ENCODE measurements at regions not wholly inside any gene's neighbourhood (a gene's known extent, or its start where the extent isn't known, plus 50 kb on each side); places are given as distances from the start of the nearest gene placed in this dataset.
A peak's percentile ranks its signal among the peaks of the same experiment; 100 is the strongest.

DNA sequence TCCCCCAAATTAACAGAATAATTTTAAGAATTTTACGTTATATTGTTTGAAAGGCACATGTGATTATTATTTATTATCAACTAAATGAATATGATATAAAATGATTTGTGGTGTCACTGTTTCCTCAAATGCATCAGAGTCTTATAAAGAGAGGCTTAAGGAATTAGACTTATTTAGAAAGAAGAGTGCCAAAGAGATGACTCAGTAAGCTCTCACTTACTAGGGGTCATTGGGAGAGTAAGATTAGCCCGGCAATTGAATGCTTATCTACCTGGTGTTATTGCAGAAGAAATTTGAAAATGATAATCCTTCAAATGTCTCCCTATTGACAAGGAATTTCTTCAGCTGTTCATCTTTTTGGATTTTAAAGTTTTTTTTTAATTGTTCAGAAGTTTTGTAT, 408.7 kb downstream of the OXSM start:
- no peak for DNase-seq (ENCODE audit: low read depth)
- H3K4me3 ChIP-seq (replicated peaks; ENCODE audit: low read depth, low read length) = no peak overlapping the region
- TF ChIP-seq, protein P1, sequence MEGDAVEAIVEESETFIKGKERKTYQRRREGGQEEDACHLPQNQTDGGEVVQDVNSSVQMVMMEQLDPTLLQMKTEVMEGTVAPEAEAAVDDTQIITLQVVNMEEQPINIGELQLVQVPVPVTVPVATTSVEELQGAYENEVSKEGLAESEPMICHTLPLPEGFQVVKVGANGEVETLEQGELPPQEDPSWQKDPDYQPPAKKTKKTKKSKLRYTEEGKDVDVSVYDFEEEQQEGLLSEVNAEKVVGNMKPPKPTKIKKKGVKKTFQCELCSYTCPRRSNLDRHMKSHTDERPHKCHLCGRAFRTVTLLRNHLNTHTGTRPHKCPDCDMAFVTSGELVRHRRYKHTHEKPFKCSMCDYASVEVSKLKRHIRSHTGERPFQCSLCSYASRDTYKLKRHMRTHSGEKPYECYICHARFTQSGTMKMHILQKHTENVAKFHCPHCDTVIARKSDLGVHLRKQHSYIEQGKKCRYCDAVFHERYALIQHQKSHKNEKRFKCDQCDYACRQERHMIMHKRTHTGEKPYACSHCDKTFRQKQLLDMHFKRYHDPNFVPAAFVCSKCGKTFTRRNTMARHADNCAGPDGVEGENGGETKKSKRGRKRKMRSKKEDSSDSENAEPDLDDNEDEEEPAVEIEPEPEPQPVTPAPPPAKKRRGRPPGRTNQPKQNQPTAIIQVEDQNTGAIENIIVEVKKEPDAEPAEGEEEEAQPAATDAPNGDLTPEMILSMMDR (IDR thresholded peaks at IDR 0.05; ENCODE audit: low read length, missing control alignments) = no peak

- TF ChIP-seq, protein P1 (IDR thresholded peaks at IDR 0.05; ENCODE audit: low read length, missing control alignments) = no peak
- H3K4me3 ChIP-seq (replicated peaks; ENCODE audit: low read depth, low read length) = no peak overlapping the region
- DNase-seq (ENCODE audit: low read depth) = no peak
Measured at GRCh38 chr3:26202169-26202568, 412.3 kb downstream of the OXSM start.

DNA sequence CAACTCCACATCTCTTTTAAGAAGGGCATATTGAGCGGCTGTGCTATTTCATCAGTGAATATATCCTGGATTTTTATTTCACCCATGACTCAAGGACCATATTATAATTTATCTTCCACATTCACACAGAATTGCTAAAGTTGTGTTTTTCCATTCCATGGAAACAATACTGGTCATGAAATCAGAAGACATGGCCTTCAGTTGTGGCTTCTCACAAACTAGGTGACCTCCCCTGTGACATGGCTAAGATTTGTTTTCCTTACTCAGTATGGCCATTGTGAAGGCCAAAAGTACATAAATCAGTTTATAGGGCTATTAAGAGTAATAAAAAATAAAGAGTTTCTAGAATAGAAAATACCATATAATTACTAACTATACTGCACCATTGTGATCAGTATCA, 415.6 kb downstream of the OXSM start:
- no peak for DNase-seq (ENCODE audit: low read depth)
- TF ChIP-seq, protein P1 (IDR thresholded peaks at IDR 0.05; ENCODE audit: low read length, missing control alignments) = no peak
- H3K4me3 ChIP-seq (replicated peaks; ENCODE audit: low read depth, low read length) = no peak overlapping the region

DNA sequence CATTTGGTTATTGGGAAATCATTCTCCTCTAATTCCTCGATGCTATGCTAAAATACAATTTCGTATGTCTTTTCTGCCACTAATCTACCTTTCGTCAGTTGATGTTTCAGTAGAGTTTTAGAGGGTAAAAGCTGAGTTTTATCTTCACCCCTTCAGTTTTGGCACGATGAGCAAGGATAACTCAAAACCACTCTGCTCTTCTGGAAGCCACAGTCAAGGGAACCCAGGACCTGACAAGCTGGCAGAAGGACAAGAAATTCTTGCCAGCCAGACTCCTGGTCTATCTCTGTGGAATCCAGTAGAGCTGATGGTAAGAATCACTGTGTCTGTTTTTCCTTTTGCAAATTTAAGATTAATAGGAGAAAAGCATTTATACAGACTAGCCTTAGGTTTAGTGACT, 414.4 kb upstream of the LRRC3B start:
- TF ChIP-seq, protein P1 (IDR thresholded peaks at IDR 0.05; ENCODE audit: low read length, missing control alignments) = no peak
- DNase-seq (ENCODE audit: low read depth) = no peak
- H3K4me3 ChIP-seq (replicated peaks; ENCODE audit: low read depth, low read length) = no peak overlapping the region

GRCh38 chr3:26229801-26230200, 392.8 kb upstream of the LRRC3B start:
- TF ChIP-seq, protein P1 (IDR thresholded peaks at IDR 0.05; ENCODE audit: low read length, missing control alignments) = no peak
- no peak overlapping the region for H3K4me3 ChIP-seq (replicated peaks; ENCODE audit: low read depth, low read length)
- no peak for DNase-seq (ENCODE audit: low read depth)

- DNase-seq (ENCODE audit: low read depth) = no peak
- no peak overlapping the region for H3K4me3 ChIP-seq (replicated peaks; ENCODE audit: low read depth, low read length)
- TF ChIP-seq, protein P1 (IDR thresholded peaks at IDR 0.05; ENCODE audit: low read length, missing control alignments) = no peak
Measured at GRCh38 chr3:26233374-26233773, 389.2 kb upstream of the LRRC3B start.

- peak; percentile 4 for DNase-seq (ENCODE audit: low read depth)
- no peak overlapping the region for H3K4me3 ChIP-seq (replicated peaks; ENCODE audit: low read depth, low read length)
- TF ChIP-seq, protein P1 (IDR thresholded peaks at IDR 0.05; ENCODE audit: low read length, missing control alignments) = no peak
Measured at GRCh38 chr3:26236531-26236930, 386.0 kb upstream of the LRRC3B start.
